PC-3 (cell line): ENCODE measurements at regions not wholly inside any gene's neighbourhood (a gene's known extent, or its start where the extent isn't known, plus 50 kb on each side); places are given as distances from the start of the nearest gene placed in this dataset.

Source experiments
- ATAC-seq: fragments of 200-7000 bp; cut with Tn5 transposase; 2 replicates; pipeline ENCODE4 v1.9.1; 2020; ENCODE audit warnings: mild to moderate bottlenecking, moderate library complexity
- BruUV-seq: library from RNA; stranded (reverse); fragments of 400-500 nt; replicated peaks from 2 replicates; lab custom pipeline; 2021; lab: Mats Ljungman, UMichigan
- CTCF ChIA-PET: fragments of 300-600 bp; sonication (Branson Sonifier 250); formaldehyde crosslinking; loops from one replicate; lab custom pipeline; 2022; ENCODE audit warnings: antibody characterized with exemption; lab: Charles Lee
- POLR2A ChIA-PET: fragments of 300-600 bp; sonication (Branson Sonifier 250); formaldehyde crosslinking; loops from one replicate; lab custom pipeline; 2022; ENCODE audit warnings: antibody characterized with exemption; ENCODE audit not compliant: unreplicated experiment; lab: Charles Lee
- DNase-seq: peaks from one replicate; pipeline ENCODE4 v3.0.0-alpha.2; 2015
- H2AFZ ChIP-seq: fragments of 300-600 bp; sonication (generic); 2 replicates; pipeline ENCODE4 v1.6.0; 2016; ENCODE audit warnings: antibody characterized with exemption, low read length
- H3F3A ChIP-seq: fragments of 300-600 bp; sonication (generic); one replicate; pipeline ENCODE4 v1.6.0; 2017; ENCODE audit warnings: antibody characterized with exemption, low read length, control low read depth, mild to moderate bottlenecking; ENCODE audit not compliant: unreplicated experiment
- H3K27ac ChIP-seq: fragments of 300-600 bp; sonication (generic); 2 replicates; pipeline ENCODE4 v1.5.1; 2016; ENCODE audit warnings: mild to moderate bottlenecking, low read length
- H3K27me3 ChIP-seq: fragments of 300-600 bp; sonication (generic); 2 replicates; pipeline ENCODE4 v1.6.1; 2016; ENCODE audit warnings: low read length, mixed read lengths
- H3K36me3 ChIP-seq: fragments of 300-600 bp; sonication (generic); 2 replicates; pipeline ENCODE4 v1.6.1; 2016; ENCODE audit warnings: low read depth, mixed run types, low read length, mixed read lengths
- H3K4me1 ChIP-seq: fragments of 300-600 bp; sonication (generic); 2 replicates; pipeline ENCODE4 v1.5.1; 2016; ENCODE audit warnings: low read length; ENCODE audit not compliant: insufficient read depth
- H3K4me2 ChIP-seq: fragments of 300-600 bp; sonication (generic); 2 replicates; pipeline ENCODE4 v1.6.0; 2016; ENCODE audit warnings: low read length
- H3K4me3 ChIP-seq: fragments of 300-600 bp; sonication (generic); 2 replicates; pipeline ENCODE4 v1.5.1; 2016; ENCODE audit warnings: mild to moderate bottlenecking, low read length, mixed read lengths
- H3K79me2 ChIP-seq: fragments of 300-600 bp; sonication (generic); 2 replicates; pipeline ENCODE4 v1.6.1; 2017; ENCODE audit warnings: low read length, mixed read lengths
- H3K9ac ChIP-seq: fragments of 300-600 bp; sonication (generic); 2 replicates; pipeline ENCODE4 v1.6.0; 2016; ENCODE audit warnings: mild to moderate bottlenecking, low read length
- H3K9me2 ChIP-seq: fragments of 300-600 bp; sonication (generic); replicated peaks from 2 replicates; pipeline ENCODE4 v1.6.1; 2016; ENCODE audit warnings: mixed run types, low read length, mixed read lengths
- H3K9me3 ChIP-seq: fragments of 300-600 bp; sonication (generic); 2 replicates; pipeline ENCODE4 v1.6.1; 2016; ENCODE audit warnings: low read length, mixed read lengths
- H4K20me1 ChIP-seq: fragments of 300-600 bp; sonication (generic); 2 replicates; pipeline ENCODE4 v1.6.1; 2016; ENCODE audit warnings: low read length, mixed read lengths
- EZH2 ChIP-seq: fragments of 300-600 bp; sonication (generic); IDR thresholded peaks from one replicate; pipeline ENCODE4 v1.6.1; 2017; ENCODE audit warnings: antibody characterized with exemption, mild to moderate bottlenecking, low read length; ENCODE audit not compliant: unreplicated experiment
- EZH2phosphoT487 ChIP-seq: fragments of 300-600 bp; sonication (generic); IDR thresholded peaks from 2 replicates; pipeline ENCODE4 v1.6.1; 2018; ENCODE audit warnings: mild to moderate bottlenecking, antibody characterized with exemption, low read length, borderline replicate concordance
- intact Hi-C: fragments of 100-400 bp; cut with micrococcal nuclease; formaldehyde crosslinking; loops from 2 replicates; pipeline ENCODE4 v1.9.0; 2023
- TF ChIP-seq, protein P1 (sequence below): fragments of 300-600 bp; sonication (generic); conservative IDR thresholded peaks from 2 replicates; pipeline ENCODE4 v1.5.1; 2017; ENCODE audit warnings: antibody characterized with exemption, low read depth, mild to moderate bottlenecking, low read length

DNA sequence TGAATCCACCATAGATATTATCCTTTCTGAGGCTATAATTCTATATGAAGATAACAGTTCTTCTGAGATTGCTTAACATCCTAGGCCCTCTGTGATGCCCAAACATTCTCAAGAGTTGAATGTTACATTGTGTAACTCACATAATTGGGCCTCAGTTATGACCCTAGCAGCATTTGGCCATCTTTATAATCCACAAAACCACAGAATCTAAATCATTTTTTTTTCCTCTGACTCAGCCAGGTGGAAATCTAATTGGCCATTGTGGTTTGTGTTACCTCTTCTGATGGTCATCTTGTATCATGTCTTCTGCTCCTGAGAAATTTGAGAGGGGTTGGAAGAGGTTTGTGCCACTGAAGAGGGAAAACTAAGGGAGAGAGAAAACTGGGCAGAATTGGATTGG, 99.5 kb downstream of the LINC00237 start:
- BruUV-seq = no TSS peak
- Histone ChIP-seq H3K9me3 (no peaks in the 10 kb centered on the region), H3F3A (no peaks in the 10 kb centered on the region), H3K27me3 (peaks cover 50% of the 10 kb centered on the region), H3K36me3 (no peaks in the 10 kb centered on the region), H3K79me2 (no peaks in the 10 kb centered on the region), H3K9ac (no peak overlapping the region), H3K4me1 (no peaks in the 10 kb centered on the region), H3K9me2 (no peaks in the 10 kb centered on the region), H3K27ac (no peak overlapping the region), H2AFZ (no peak overlapping the region), H4K20me1 (no peaks in the 10 kb centered on the region), H3K4me3 (no peak overlapping the region), H3K4me2 (no peak overlapping the region)
- intact Hi-C loops = no loop called here
- ChIA-PET CTCF (no interaction called here), POLR2A (no interaction called here)
- ATAC-seq = no peak
- no peak for DNase-seq
- TF ChIP-seq, protein P1, sequence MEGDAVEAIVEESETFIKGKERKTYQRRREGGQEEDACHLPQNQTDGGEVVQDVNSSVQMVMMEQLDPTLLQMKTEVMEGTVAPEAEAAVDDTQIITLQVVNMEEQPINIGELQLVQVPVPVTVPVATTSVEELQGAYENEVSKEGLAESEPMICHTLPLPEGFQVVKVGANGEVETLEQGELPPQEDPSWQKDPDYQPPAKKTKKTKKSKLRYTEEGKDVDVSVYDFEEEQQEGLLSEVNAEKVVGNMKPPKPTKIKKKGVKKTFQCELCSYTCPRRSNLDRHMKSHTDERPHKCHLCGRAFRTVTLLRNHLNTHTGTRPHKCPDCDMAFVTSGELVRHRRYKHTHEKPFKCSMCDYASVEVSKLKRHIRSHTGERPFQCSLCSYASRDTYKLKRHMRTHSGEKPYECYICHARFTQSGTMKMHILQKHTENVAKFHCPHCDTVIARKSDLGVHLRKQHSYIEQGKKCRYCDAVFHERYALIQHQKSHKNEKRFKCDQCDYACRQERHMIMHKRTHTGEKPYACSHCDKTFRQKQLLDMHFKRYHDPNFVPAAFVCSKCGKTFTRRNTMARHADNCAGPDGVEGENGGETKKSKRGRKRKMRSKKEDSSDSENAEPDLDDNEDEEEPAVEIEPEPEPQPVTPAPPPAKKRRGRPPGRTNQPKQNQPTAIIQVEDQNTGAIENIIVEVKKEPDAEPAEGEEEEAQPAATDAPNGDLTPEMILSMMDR = no peak

DNA sequence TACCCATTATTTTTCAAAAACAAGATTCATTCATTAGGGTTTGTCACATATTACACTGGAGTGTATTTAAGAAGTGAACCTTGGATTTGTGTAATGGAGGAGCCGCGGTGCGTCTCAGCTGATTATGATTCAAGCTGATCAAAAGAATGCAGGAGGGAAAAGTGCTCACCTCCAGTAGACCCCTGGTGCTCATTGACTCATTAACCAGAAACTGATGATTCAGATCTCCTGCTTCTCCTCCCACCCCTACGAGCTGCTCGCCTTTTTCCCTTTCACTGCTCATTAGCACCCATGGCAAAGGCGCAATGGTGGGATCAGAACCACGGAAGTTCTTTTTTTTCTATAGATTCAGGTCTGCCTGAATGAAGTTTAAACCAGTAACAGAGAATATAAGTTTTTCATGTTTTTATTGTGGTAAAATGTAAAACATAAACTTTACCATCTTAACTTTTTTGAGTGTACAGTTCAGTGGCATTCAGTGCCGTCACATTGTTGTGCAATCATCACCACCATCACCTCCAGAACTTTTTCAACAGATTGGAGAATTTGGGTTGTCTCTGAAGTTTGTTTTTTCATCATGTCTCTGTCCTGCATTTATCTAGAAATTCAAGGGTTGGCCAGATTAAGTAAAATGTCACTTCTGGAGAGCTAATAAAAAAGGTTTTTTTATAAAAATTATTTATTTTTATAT, 101.6 kb downstream of the LINC00237 start:
- Histone ChIP-seq H3K4me1 (no peaks in the 10 kb centered on the region), H3K9me3 (no peaks in the 10 kb centered on the region), H3K4me2 (no peak overlapping the region), H3K36me3 (no peaks in the 10 kb centered on the region), H3K79me2 (no peaks in the 10 kb centered on the region), H3K4me3 (no peak overlapping the region), H4K20me1 (no peaks in the 10 kb centered on the region), H3K9ac (no peak overlapping the region), H3K27ac (no peak overlapping the region), H3K9me2 (no peaks in the 10 kb centered on the region), H3K27me3 (peaks cover 50% of the 10 kb centered on the region), H2AFZ (no peak overlapping the region), H3F3A (no peaks in the 10 kb centered on the region)
- DNase-seq = no peak
- no peak for ATAC-seq
- TF ChIP-seq, protein P1 = no peak
- TF ChIP-seq EZH2phosphoT487 = no peak
- ChIA-PET CTCF (no interaction called here), POLR2A (no interaction called here)
- BruUV-seq = no TSS peak
- intact Hi-C loops = no loop called here

DNA sequence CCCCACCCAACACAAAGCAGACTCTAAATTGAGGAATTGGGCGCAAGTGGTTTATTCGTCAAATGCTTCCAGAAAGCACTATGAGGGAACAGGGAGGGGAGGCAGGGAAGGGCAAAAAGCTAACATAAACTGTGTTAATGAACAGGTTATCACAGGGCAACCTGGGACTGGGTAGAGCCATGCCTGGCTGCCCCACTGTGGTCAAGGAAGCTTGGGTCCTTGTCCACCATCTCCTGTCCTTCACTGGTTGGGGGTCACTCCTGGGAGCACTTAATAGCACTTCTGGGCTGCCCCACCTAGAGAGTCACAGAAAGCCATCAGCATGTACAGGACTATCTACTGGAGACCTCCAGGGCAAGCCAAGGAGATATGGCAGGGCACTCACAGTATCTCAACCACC, 102.3 kb downstream of the LINC00237 start:
- BruUV-seq = no TSS peak
- ATAC-seq = no peak
- POLR2A ChIA-PET = no interaction called here

More for the DNA sequence above, 102.3 kb downstream of the LINC00237 start:
- H4K20me1 ChIP-seq = no peaks in the 10 kb centered on the region
- no peaks in the 10 kb centered on the region for H3K36me3 ChIP-seq
- no peaks in the 10 kb centered on the region for H3K9me3 ChIP-seq
- intact Hi-C loops = no loop called here
- TF ChIP-seq EZH2 (no peak), EZH2phosphoT487 (no peak)
- TF ChIP-seq, protein P1 = no peak
- DNase-seq = no peak
- no peak overlapping the region for H2AFZ ChIP-seq
- H3K4me2 ChIP-seq = no peak overlapping the region
- no peak overlapping the region for H3K27ac ChIP-seq
- H3F3A ChIP-seq = no peaks in the 10 kb centered on the region
- no peak overlapping the region for H3K9ac ChIP-seq
- H3K9me2 ChIP-seq = no peaks in the 10 kb centered on the region
- H3K4me1 ChIP-seq = no peaks in the 10 kb centered on the region
- H3K4me3 ChIP-seq = no peak overlapping the region
- H3K79me2 ChIP-seq = no peaks in the 10 kb centered on the region
- H3K27me3 ChIP-seq = peaks cover 56% of the 10 kb centered on the region
- CTCF ChIA-PET = no interaction called here
